ENCODE measurements at regions not wholly inside any gene's neighbourhood (a gene's known extent, or its start where the extent isn't known, plus 50 kb on each side); places are given as distances from the start of the nearest gene placed in this dataset.

GRCh38 chr4:14066979-14067378, 439.5 kb upstream of the BOD1L1 start:
- TF ChIP-seq, protein P1, sequence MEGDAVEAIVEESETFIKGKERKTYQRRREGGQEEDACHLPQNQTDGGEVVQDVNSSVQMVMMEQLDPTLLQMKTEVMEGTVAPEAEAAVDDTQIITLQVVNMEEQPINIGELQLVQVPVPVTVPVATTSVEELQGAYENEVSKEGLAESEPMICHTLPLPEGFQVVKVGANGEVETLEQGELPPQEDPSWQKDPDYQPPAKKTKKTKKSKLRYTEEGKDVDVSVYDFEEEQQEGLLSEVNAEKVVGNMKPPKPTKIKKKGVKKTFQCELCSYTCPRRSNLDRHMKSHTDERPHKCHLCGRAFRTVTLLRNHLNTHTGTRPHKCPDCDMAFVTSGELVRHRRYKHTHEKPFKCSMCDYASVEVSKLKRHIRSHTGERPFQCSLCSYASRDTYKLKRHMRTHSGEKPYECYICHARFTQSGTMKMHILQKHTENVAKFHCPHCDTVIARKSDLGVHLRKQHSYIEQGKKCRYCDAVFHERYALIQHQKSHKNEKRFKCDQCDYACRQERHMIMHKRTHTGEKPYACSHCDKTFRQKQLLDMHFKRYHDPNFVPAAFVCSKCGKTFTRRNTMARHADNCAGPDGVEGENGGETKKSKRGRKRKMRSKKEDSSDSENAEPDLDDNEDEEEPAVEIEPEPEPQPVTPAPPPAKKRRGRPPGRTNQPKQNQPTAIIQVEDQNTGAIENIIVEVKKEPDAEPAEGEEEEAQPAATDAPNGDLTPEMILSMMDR (optimal IDR thresholded peaks at IDR 0.05 in 1 of 3, IDR thresholded peaks at IDR 0.05 in 1 of 3, conservative IDR thresholded peaks at IDR 0.05 in 1 of 3; ENCODE audit: extremely low read depth in 1 of 3, insufficient read depth in 2 of 3, low read length in 3 of 3) = no peak
- no peak for TF ChIP-seq EZH2 (IDR thresholded peaks at IDR 0.05; ENCODE audit: low read length)
